ENCODE measurements at regions not wholly inside any gene's neighbourhood (a gene's known extent, or its start where the extent isn't known, plus 50 kb on each side); places are given as distances from the start of the nearest gene placed in this dataset.

GRCh38 chr6:91660893-91661292 lies 1074.0 kb upstream of the MAP3K7 start:
- no peak for DNase-seq (ENCODE audit: low read depth)

DNA sequence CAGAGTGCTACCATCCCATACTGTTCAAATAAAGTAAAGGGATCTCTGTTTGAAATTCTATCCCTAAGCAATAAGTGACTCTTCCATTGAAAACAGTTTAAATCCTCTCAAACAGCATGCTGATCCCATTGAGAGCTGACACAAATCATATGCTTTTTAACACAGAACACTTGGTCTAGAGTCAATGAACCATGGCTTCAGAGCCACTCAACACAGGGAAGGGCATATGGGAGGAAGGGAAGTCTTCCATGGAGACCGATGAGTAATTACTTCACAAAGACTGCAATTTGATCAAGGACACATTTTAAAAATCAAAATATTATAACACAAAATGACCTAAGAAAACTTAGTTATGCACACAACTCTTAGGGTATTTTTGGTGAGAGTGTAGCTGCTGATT lies 1073.0 kb upstream of the MAP3K7 start:
- DNase-seq (ENCODE audit: low read depth), result no peak

DNA sequence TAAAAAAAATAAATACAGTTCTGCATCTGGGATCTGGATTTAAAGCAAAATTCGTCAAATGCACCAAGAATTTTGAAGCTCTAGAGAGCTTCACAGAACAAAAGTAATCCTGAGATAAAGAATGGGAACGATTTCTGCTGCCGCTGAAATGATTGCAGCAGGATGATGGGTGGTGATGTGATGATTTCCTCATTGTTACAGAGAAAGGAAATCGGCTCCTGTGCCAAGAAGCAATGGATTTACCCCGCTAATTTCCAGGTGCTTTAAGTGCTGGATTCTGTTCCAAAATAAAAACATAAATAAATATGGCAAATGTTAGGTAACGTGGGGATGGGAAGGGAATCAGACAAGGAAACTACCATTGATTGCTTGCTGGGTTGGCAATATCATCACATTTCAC lies 1067.9 kb upstream of the MAP3K7 start:
- DNase-seq (ENCODE audit: low read depth), result no peak

DNA sequence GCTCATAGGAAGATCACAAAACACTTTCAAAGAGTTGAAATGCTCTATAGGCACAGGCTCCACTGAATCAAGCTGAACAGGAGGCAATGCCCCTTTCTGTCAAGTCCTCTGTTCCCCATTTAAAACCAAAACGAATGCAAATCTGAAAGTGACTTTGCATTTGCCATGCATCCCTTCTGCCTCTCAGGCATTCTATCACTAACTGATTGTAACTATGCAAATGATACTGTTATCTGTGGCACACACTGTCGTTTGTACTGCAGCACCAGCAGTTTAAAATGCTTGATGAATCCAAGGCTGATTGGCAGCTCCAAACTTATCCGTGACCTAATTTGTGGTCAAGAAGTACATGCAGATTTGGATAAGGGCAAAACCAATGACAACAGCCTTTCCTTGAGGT lies 1067.5 kb upstream of the MAP3K7 start:
- no peak for DNase-seq (ENCODE audit: low read depth)

GRCh38 chr6:91653895-91654294 lies 1067.0 kb upstream of the MAP3K7 start:
- no peak for DNase-seq (ENCODE audit: low read depth)

DNA sequence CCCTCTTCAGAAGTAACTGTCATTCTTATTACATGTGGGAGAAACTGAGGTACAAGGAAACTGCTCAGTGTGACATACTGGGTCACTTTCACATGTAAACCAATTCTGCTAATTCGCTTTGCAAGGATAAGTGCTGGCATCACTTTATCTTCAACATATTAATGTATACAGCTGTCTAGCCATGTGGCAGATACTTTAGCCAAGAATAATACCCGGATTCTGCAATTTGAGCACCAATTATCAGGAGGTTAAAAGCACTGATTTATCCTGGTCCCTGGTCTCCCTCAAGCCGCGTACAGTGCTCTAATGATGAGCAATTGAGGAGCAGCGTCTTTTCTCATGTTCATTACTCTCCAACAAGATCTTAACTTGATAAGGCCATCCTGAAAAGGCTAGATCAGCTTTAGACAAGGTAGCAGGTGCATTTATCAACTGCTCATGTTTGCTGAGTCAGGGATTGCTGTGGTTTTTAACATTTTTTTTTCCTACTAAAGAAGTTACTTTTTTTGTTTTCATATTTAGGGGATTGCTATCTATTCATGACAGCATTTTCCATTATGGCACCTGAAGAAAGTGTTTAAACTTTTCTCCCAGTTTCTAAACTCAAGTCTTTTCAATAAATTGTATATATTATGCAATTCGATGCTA lies 1066.3 kb upstream of the MAP3K7 start:
- DNase-seq (ENCODE audit: low read depth), result no peak

GRCh38 chr6:91646649-91647048 lies 1059.8 kb upstream of the MAP3K7 start:
- DNase-seq (ENCODE audit: low read depth), result no peak

- DNase-seq (ENCODE audit: low read depth), result no peak
Measured at GRCh38 chr6:91645811-91646210, 1058.9 kb upstream of the MAP3K7 start.

DNA sequence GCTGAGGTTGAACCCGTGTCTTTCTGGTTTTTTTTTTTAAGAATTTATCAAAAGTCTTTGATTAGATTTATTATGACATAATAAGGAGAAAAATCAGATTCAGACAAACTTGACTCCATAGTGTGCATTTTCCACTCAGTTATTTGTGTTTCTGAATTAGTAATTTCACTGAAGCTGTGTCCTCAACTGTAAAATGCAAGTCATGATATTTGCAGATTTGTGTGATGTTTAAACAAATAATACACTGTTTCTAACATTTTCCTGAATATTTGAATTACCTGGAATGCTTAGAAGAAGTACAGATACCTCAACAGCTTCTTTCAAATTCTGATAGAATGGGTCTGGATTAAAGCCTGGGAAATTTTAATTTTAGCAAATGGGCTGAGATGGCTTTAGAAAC lies 1050.3 kb upstream of the MAP3K7 start:
- no peak for DNase-seq (ENCODE audit: low read depth)

- peak; percentile 38 for DNase-seq (ENCODE audit: low read depth)
Measured at GRCh38 chr6:91634791-91635190, 1047.9 kb upstream of the MAP3K7 start.

DNA sequence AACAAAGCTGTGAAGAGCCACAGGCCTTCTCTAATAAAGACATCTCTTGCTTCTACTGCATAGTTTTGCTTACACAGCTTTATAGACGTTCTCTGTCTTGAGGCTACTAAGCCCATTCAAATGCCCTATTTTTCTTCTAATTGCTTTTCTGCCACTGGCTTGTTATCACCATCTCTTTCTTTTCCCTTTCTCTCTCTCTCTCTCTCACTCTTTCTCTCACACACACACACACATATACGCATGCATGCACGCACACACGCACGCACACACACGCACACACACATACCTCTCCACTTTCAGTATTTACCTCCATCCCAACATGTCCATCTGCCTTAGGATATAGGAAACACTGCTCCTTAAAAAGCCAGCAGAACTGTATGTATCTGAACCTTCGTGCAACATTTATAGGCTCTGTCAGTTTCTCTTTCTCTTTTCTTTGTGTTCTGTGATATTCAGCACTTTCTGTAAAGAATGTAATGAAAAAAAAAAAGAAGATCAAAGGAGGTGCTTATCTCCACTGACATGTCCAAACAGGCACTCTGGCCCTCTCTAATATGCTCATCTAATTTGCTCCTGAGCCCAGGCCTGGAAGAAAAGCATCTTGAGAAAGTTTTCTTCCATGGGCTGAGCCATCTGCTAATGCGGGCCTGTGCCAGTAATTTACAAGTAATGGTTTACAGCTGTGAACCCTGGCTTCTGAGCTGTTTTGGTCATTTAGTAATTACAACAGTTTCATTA lies 1046.7 kb upstream of the MAP3K7 start:
- no peak for DNase-seq (ENCODE audit: low read depth)

GRCh38 chr6:91632308-91632707 lies 1045.4 kb upstream of the MAP3K7 start:
- DNase-seq (ENCODE audit: low read depth), result no peak

- no peak for DNase-seq (ENCODE audit: low read depth)
Measured at GRCh38 chr6:91631227-91631626, 1044.4 kb upstream of the MAP3K7 start.

GRCh38 chr6:91626911-91627310 lies 1040.0 kb upstream of the MAP3K7 start:
- DNase-seq (ENCODE audit: low read depth), result peak; percentile 13

DNA sequence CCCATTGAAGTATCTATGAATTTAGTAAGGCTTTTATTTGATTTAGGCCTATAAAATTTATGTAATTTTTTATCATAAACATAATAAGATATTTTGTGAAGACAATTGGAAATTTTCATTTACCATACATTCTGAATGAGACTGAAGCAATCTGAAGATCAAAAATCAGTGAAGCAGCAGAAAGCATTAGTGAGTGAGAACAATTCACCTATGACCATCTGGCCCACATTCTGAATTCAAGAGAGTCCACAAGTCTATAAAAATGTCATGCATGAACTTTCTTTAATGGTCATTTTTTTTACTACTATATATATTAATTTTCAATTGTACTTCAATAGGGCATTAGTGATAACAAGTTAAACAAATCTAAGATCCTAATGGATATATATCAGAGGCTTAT lies 1026.6 kb upstream of the MAP3K7 start:
- no peak for DNase-seq (ENCODE audit: low read depth)

DNA sequence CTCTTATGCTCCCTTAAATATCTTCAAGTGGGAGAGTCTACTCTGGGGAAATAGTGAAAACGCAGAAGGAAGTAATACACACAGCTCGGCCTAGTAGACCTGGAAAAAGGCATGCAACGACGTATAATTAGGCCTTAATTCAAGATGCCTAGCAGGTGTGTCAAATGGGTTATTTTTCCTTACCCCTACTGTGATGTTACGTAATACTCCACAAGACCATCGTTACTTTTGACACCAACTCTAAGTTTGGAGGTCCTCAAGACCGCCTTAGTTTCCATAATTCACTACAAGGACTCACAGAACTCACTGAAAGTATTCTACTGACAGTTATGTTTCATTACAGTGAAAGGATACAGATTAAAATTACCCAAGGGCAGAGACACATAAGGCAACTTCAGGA lies 1024.3 kb upstream of the MAP3K7 start:
- no peak for DNase-seq (ENCODE audit: low read depth)

DNA sequence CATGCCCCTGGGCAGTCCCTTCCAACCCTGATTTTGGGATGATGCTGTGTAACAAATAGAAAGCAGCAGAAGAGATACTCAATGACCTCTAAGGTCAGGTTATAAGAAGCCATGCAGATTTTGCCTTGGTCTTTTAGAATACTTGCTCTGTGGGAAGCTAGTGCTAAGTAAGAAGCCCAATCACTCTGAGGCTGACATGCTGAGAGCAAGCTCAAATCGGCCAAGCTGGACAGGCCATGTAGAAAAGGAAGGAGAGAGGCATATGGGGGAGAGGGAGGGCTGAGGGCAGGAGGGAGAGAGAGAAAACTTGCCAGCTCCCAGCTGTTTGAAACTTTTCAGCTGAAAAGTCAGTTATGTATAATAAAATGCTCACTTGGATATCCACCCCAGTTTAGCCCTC lies 1021.6 kb upstream of the MAP3K7 start:
- no peak for DNase-seq (ENCODE audit: low read depth)

DNA sequence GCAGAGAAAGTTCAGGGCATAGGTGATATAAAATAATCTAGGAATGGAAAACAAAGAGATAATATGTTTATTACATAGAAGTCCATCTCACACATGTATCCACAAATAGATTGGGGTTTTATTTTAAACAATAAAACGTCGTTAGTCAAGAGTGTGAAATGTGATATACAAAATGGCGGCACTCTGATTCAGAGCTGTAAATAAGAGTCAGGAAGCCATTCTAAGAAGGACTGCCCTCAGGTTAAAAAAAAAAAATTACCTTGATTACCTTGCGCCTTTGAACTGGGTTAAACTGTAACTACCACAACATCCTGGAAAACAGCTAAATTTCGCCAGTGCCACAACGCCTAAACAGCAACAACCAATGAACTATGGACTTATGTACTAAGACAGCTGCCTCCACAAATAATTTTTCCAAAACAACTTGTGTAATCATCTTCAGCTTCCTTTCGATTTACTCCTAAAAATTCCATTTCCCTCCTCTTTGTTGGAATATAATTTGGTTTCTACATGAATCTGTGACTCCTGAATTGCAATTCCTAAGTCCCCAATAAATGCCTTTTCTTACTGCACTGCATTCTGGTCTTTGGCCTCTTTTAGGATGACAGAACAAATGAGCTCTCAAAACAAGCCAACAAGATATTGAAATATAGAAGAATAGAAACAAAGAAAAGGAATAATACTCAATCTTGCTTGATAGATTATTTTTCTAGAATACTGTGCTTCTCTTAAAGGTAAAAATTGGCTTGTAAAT lies 1019.5 kb upstream of the MAP3K7 start:
- DNase-seq (ENCODE audit: low read depth), result no peak

GRCh38 chr6:91600561-91600960 lies 1013.7 kb upstream of the MAP3K7 start:
- DNase-seq (ENCODE audit: low read depth), result no peak

GRCh38 chr6:91590191-91590590 lies 1003.3 kb upstream of the MAP3K7 start:
- no peak for DNase-seq (ENCODE audit: low read depth)

- peak; percentile 32 for DNase-seq (ENCODE audit: low read depth)
Measured at GRCh38 chr6:91580635-91581034, 993.8 kb upstream of the MAP3K7 start.

DNA sequence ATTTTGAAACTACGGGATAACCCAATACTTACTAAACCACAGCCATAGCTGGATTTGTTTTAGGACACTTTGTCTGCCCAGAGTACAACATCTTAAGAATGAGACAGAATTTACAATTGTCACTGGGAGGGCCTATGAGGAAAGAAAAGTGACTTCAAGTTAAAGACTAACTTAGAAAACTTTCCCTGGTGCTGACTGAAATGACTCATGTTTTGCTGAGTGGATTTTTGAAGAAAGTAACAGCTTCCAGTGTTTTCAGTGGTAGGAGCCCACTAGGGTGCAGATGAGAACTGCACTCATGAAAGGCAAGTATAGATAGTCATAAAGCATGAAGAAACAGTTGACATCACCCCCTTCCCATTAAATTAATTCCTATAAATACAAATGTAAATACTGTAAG lies 988.2 kb upstream of the MAP3K7 start:
- DNase-seq (ENCODE audit: low read depth), result no peak

Measured in HT1080 (cell line).